ENCODE measurements at regions not wholly inside any gene's neighbourhood (a gene's known extent, or its start where the extent isn't known, plus 50 kb on each side); places are given as distances from the start of the nearest gene placed in this dataset.

GRCh38 chr15:31214158-31214863, 112.3 kb upstream of the KLF13 start:
- H3K4me3 Mint-ChIP-seq: peak overlapping the region; percentile 38
- no peak overlapping the region for H3K27ac ChIP-seq (ENCODE audit: low read depth, low read length)

GRCh38 chr15:31214864-31215489, 111.7 kb upstream of the KLF13 start:
- Mint-ChIP-seq H3K27me3 (ENCODE audit: insufficient read depth) (peaks cover 45% of the 10 kb centered on the region), H3K36me3 (ENCODE audit: low read depth) (no peaks in the 10 kb centered on the region), H3K4me1 (no peaks in the 10 kb centered on the region), H3K4me3 (peak overlapping the region; percentile 38), H3K9me3 (peaks cover 4% of the 10 kb centered on the region), H3K27ac (no peak overlapping the region)
- Histone ChIP-seq H3K4me1 (ENCODE audit: control insufficient read depth, insufficient read depth, low read length) (no peaks in the 10 kb centered on the region), H3K36me3 (ENCODE audit: control insufficient read depth, insufficient read depth, low read length) (no peaks in the 10 kb centered on the region), H3K27me3 (ENCODE audit: control insufficient read depth, insufficient read depth, low read length, poor library complexity, severe bottlenecking) (peaks cover 65% of the 10 kb centered on the region), H3K9me3 (ENCODE audit: control insufficient read depth, low read length) (peaks cover 10% of the 10 kb centered on the region), H3K4me3 (ENCODE audit: low read length) (no peak overlapping the region), H3K9ac (ENCODE audit: extremely low read depth, low read length, poor library complexity, severe bottlenecking) (no peak overlapping the region), H3K27ac (ENCODE audit: low read depth, low read length) (no peak overlapping the region)
- no peak for TF ChIP-seq CTCF (conservative IDR thresholded peaks at IDR 0.05)
- 65 to 66% methylated on average over 12 to 18 of the region's 18 CpGs for WGBS, 2 experiments (ENCODE audit: insufficient coverage in 1 of 2, insufficient read length in 1 of 2)
- DNase-seq: no peak

More at GRCh38 chr15:31214158-31214863, 112.3 kb upstream of the KLF13 start:
- H3K27ac Mint-ChIP-seq: no peak overlapping the region
- H3K4me1 Mint-ChIP-seq: no peaks in the 10 kb centered on the region
- DNase-seq: no peak
- Histone ChIP-seq H3K4me1 (ENCODE audit: control insufficient read depth, insufficient read depth, low read length) (no peaks in the 10 kb centered on the region), H3K4me3 (ENCODE audit: low read length) (no peak overlapping the region), H3K9me3 (ENCODE audit: control insufficient read depth, low read length) (peaks cover 10% of the 10 kb centered on the region), H3K36me3 (ENCODE audit: control insufficient read depth, insufficient read depth, low read length) (no peaks in the 10 kb centered on the region), H3K9ac (ENCODE audit: extremely low read depth, low read length, poor library complexity, severe bottlenecking) (no peak overlapping the region), H3K27me3 (ENCODE audit: control insufficient read depth, insufficient read depth, low read length, poor library complexity, severe bottlenecking) (peaks cover 58% of the 10 kb centered on the region)
- no peak for TF ChIP-seq CTCF (conservative IDR thresholded peaks at IDR 0.05)
- H3K36me3 Mint-ChIP-seq (ENCODE audit: low read depth): no peaks in the 10 kb centered on the region
- peaks cover 4% of the 10 kb centered on the region for H3K9me3 Mint-ChIP-seq
- WGBS, 2 experiments (ENCODE audit: insufficient coverage in 1 of 2, insufficient read length in 1 of 2): 90 to 91% methylated on average over 6 to 8 of the region's 8 CpGs
- peaks cover 41% of the 10 kb centered on the region for H3K27me3 Mint-ChIP-seq (ENCODE audit: insufficient read depth)

- Histone ChIP-seq H3K4me1 (ENCODE audit: control insufficient read depth, insufficient read depth, low read length) (no peaks in the 10 kb centered on the region), H3K27ac (ENCODE audit: low read depth, low read length) (no peak overlapping the region), H3K9ac (ENCODE audit: extremely low read depth, low read length, poor library complexity, severe bottlenecking) (no peak overlapping the region), H3K36me3 (ENCODE audit: control insufficient read depth, insufficient read depth, low read length) (no peaks in the 10 kb centered on the region), H3K9me3 (ENCODE audit: control insufficient read depth, low read length) (peaks cover 10% of the 10 kb centered on the region), H3K4me3 (ENCODE audit: low read length) (no peak overlapping the region), H3K27me3 (ENCODE audit: control insufficient read depth, insufficient read depth, low read length, poor library complexity, severe bottlenecking) (peaks cover 71% of the 10 kb centered on the region)
- Mint-ChIP-seq H3K4me1 (no peaks in the 10 kb centered on the region), H3K36me3 (ENCODE audit: low read depth) (no peaks in the 10 kb centered on the region), H3K27ac (no peak overlapping the region), H3K4me3 (peak overlapping the region; percentile 54), H3K27me3 (ENCODE audit: insufficient read depth) (peaks cover 52% of the 10 kb centered on the region), H3K9me3 (peaks cover 4% of the 10 kb centered on the region)
- WGBS, 2 experiments (ENCODE audit: insufficient coverage in 1 of 2, insufficient read length in 1 of 2): 0 to 2% methylated on average over 13 to 66 of the region's 75 CpGs
- peak; percentile 93 for TF ChIP-seq CTCF (conservative IDR thresholded peaks at IDR 0.05)
- DNase-seq: peak; percentile 93
These were observed 111.0 kb upstream of the KLF13 start for GRCh38 chr15:31215490-31216214.

Data from endodermal cell (in vitro differentiated cells).